ENCODE measurements at regions not wholly inside any gene's neighbourhood (a gene's known extent, or its start where the extent isn't known, plus 50 kb on each side); places are given as distances from the start of the nearest gene placed in this dataset.

- CTCF ChIA-PET, result no interaction called here
- no peak for TF ChIP-seq CTCF (IDR thresholded peaks at IDR 0.05; ENCODE audit: insufficient read depth, low read depth, low read length)
- DNase-seq (ENCODE audit: low read depth), result no peak
- POLR2A ChIA-PET, result no interaction called here
- Histone ChIP-seq H3K4me3 (ENCODE audit: low read depth, low read length) (no peak overlapping the region), H3K36me3 (ENCODE audit: control insufficient read depth, insufficient read depth, low read length) (no peaks in the 10 kb centered on the region), H3K27me3 (ENCODE audit: control insufficient read depth, insufficient read depth, low read length) (no peaks in the 10 kb centered on the region)
Observed at GRCh38 chr15:27695726-27696125, 403.4 kb downstream of the OCA2 start.

- TF ChIP-seq CTCF (IDR thresholded peaks at IDR 0.05; ENCODE audit: insufficient read depth, low read depth, low read length), result no peak
- POLR2A ChIA-PET, result no interaction called here
Observed at GRCh38 chr15:27694506-27695087, 404.5 kb downstream of the OCA2 start.

GRCh38 chr15:27693280-27693679 lies 405.8 kb downstream of the OCA2 start:
- POLR2A ChIA-PET, result no interaction called here
- DNase-seq (ENCODE audit: low read depth), result no peak
- CTCF ChIA-PET, result interaction anchor here (0.6 kb wide), 1 partner anchor 26 kb away, joined by 3 read pairs; no protein-coding TSS in a partner anchor
- TF ChIP-seq CTCF (IDR thresholded peaks at IDR 0.05; ENCODE audit: insufficient read depth, low read depth, low read length), result no peak
- H3K36me3 ChIP-seq (ENCODE audit: control insufficient read depth, insufficient read depth, low read length), result no peaks in the 10 kb centered on the region
- H3K4me3 ChIP-seq (ENCODE audit: low read depth, low read length), result no peak overlapping the region
- H3K27me3 ChIP-seq (ENCODE audit: control insufficient read depth, insufficient read depth, low read length), result no peaks in the 10 kb centered on the region

More at GRCh38 chr15:27694506-27695087, 404.5 kb downstream of the OCA2 start:
- H3K27me3 ChIP-seq (ENCODE audit: control insufficient read depth, insufficient read depth, low read length), result no peaks in the 10 kb centered on the region
- no peaks in the 10 kb centered on the region for H3K36me3 ChIP-seq (ENCODE audit: control insufficient read depth, insufficient read depth, low read length)
- DNase-seq (ENCODE audit: low read depth), result no peak
- CTCF ChIA-PET, result no interaction called here
- H3K4me3 ChIP-seq (ENCODE audit: low read depth, low read length), result no peak overlapping the region

- ChIA-PET POLR2A (no interaction called here), CTCF (interaction anchor here (0.6 kb wide), 1 partner anchor 27 kb away, joined by 3 read pairs; no protein-coding TSS in a partner anchor)
- no peak overlapping the region for H3K4me3 ChIP-seq (ENCODE audit: low read depth, low read length)
- TF ChIP-seq CTCF (IDR thresholded peaks at IDR 0.05; ENCODE audit: insufficient read depth, low read depth, low read length), result no peak
- H3K27me3 ChIP-seq (ENCODE audit: control insufficient read depth, insufficient read depth, low read length), result no peaks in the 10 kb centered on the region
- no peak for DNase-seq (ENCODE audit: low read depth)
- no peaks in the 10 kb centered on the region for H3K36me3 ChIP-seq (ENCODE audit: control insufficient read depth, insufficient read depth, low read length)
Observed at GRCh38 chr15:27692438-27692837, 406.7 kb downstream of the OCA2 start.

GRCh38 chr15:27690290-27690689 lies 408.8 kb downstream of the OCA2 start:
- DNase-seq (ENCODE audit: low read depth), result no peak
- POLR2A ChIA-PET, result no interaction called here
- TF ChIP-seq CTCF (IDR thresholded peaks at IDR 0.05; ENCODE audit: insufficient read depth, low read depth, low read length), result no peak
- CTCF ChIA-PET, result no interaction called here
- H3K27me3 ChIP-seq (ENCODE audit: control insufficient read depth, insufficient read depth, low read length), result no peaks in the 10 kb centered on the region
- H3K4me3 ChIP-seq (ENCODE audit: low read depth, low read length), result no peak overlapping the region
- H3K36me3 ChIP-seq (ENCODE audit: control insufficient read depth, insufficient read depth, low read length), result no peaks in the 10 kb centered on the region
